ENCODE measurements at regions not wholly inside any gene's neighbourhood (a gene's known extent, or its start where the extent isn't known, plus 50 kb on each side); places are given as distances from the start of the nearest gene placed in this dataset.

GRCh38 chr9:116066221-116066620, 87.4 kb upstream of the PAPPA start:
- Histone ChIP-seq H3K27ac (ENCODE audit: control insufficient read depth, insufficient read depth, low read length) (no peak overlapping the region), H3K79me2 (ENCODE audit: control insufficient read depth, insufficient read depth, low read length) (no peaks in the 10 kb centered on the region), H3K27me3 (ENCODE audit: control insufficient read depth, extremely low read depth, insufficient read depth, low read length) (no peaks in the 10 kb centered on the region), H3K4me2 (ENCODE audit: control insufficient read depth, extremely low read depth, insufficient read depth, low read depth, low read length) (no peak overlapping the region), H4K20me1 (ENCODE audit: control insufficient read depth, extremely low read depth, insufficient read depth, low read length) (no peaks in the 10 kb centered on the region), H3K36me3 (ENCODE audit: control insufficient read depth in 2 of 2, extremely low read depth in 1 of 2, insufficient read depth in 2 of 2, low read length in 2 of 2) (no peaks in the 10 kb centered on the region), H3K9me3 (ENCODE audit: control insufficient read depth, low read depth, low read length) (no peaks in the 10 kb centered on the region), H3K9me1 (ENCODE audit: control insufficient read depth, extremely low read depth, insufficient read depth, low read length) (no peaks in the 10 kb centered on the region), H3K4me1 (ENCODE audit: control insufficient read depth, extremely low read depth, insufficient read depth, low read length) (no peaks in the 10 kb centered on the region), H3K9ac (ENCODE audit: control insufficient read depth, extremely low read depth, insufficient read depth, low read length) (no peak overlapping the region), H2AFZ (ENCODE audit: control insufficient read depth, low read length) (no peak overlapping the region), H3K4me3 (ENCODE audit: control insufficient read depth in 2 of 3, extremely low read depth in 1 of 3, insufficient read depth in 2 of 3, low read depth in 1 of 3, low read length in 3 of 3) (no peak overlapping the region)
- no peak for FAIRE-seq
- dilution Hi-C loops (cut with MboI; ENCODE audit: extremely low pct_ligation_motif_present, low sequenced_read_pairs), result no loop called here
- no peak for TF ChIP-seq EZH2 (IDR thresholded peaks at IDR 0.05; ENCODE audit: low read length)
- no peak for TF ChIP-seq CTCF (optimal IDR thresholded peaks at IDR 0.05 in 1 of 3, IDR thresholded peaks at IDR 0.05 in 1 of 3, conservative IDR thresholded peaks at IDR 0.05 in 1 of 3; ENCODE audit: extremely low read depth in 1 of 3, insufficient read depth in 2 of 3, low read length in 3 of 3)
- no peak for DNase-seq (ENCODE audit: low read depth, low spot score)

- H3K9ac ChIP-seq (ENCODE audit: control insufficient read depth, extremely low read depth, insufficient read depth, low read length), result no peak overlapping the region
- no peaks in the 10 kb centered on the region for H4K20me1 ChIP-seq (ENCODE audit: control insufficient read depth, extremely low read depth, insufficient read depth, low read length)
- DNase-seq (ENCODE audit: low read depth, low spot score), result no peak
- no peaks in the 10 kb centered on the region for H3K36me3 ChIP-seq (ENCODE audit: control insufficient read depth in 2 of 2, extremely low read depth in 1 of 2, insufficient read depth in 2 of 2, low read length in 2 of 2)
- H3K4me2 ChIP-seq (ENCODE audit: control insufficient read depth, extremely low read depth, insufficient read depth, low read depth, low read length), result no peak overlapping the region
- no peak overlapping the region for H2AFZ ChIP-seq (ENCODE audit: control insufficient read depth, low read length)
- H3K4me1 ChIP-seq (ENCODE audit: control insufficient read depth, extremely low read depth, insufficient read depth, low read length), result no peaks in the 10 kb centered on the region
- dilution Hi-C loops (cut with MboI; ENCODE audit: extremely low pct_ligation_motif_present, low sequenced_read_pairs), result no loop called here
- no peaks in the 10 kb centered on the region for H3K27me3 ChIP-seq (ENCODE audit: control insufficient read depth, extremely low read depth, insufficient read depth, low read length)
- no peak for FAIRE-seq
- H3K9me3 ChIP-seq (ENCODE audit: control insufficient read depth, low read depth, low read length), result no peaks in the 10 kb centered on the region
- H3K9me1 ChIP-seq (ENCODE audit: control insufficient read depth, extremely low read depth, insufficient read depth, low read length), result no peaks in the 10 kb centered on the region
- H3K79me2 ChIP-seq (ENCODE audit: control insufficient read depth, insufficient read depth, low read length), result no peaks in the 10 kb centered on the region
- TF ChIP-seq CTCF (optimal IDR thresholded peaks at IDR 0.05 in 1 of 3, IDR thresholded peaks at IDR 0.05 in 1 of 3, conservative IDR thresholded peaks at IDR 0.05 in 1 of 3; ENCODE audit: extremely low read depth in 1 of 3, insufficient read depth in 2 of 3, low read length in 3 of 3) (no peak), EZH2 (IDR thresholded peaks at IDR 0.05; ENCODE audit: low read length) (no peak)
- H3K27ac ChIP-seq (ENCODE audit: control insufficient read depth, insufficient read depth, low read length), result no peak overlapping the region
- H3K4me3 ChIP-seq (ENCODE audit: control insufficient read depth in 2 of 3, extremely low read depth in 1 of 3, insufficient read depth in 2 of 3, low read depth in 1 of 3, low read length in 3 of 3), result no peak overlapping the region
These were observed 86.0 kb upstream of the PAPPA start for GRCh38 chr9:116067566-116067965.
